Fibroblast of pulmonary artery (primary cell): ENCODE measurements at regions not wholly inside any gene's neighbourhood (a gene's known extent, or its start where the extent isn't known, plus 50 kb on each side); places are given as distances from the start of the nearest gene placed in this dataset.

Experiments used
- DNase-seq: peaks from one replicate; pipeline ENCODE4 v3.0.0-alpha.2; 2010; ENCODE audit warnings: low read depth
- H3K4me3 ChIP-seq: replicated peaks from 2 replicates; pipeline ENCODE4 v1.5.1; 2011; ENCODE audit warnings: low read depth, mild to moderate bottlenecking, control low read depth, low read length, moderate library complexity
- CTCF ChIP-seq: IDR thresholded peaks from 2 replicates; pipeline ENCODE4 v1.5.1; 2011; ENCODE audit warnings: mild to moderate bottlenecking, control low read depth, low read length, inconsistent platforms; ENCODE audit errors: missing control alignments

GRCh38 chrX:25288676-25289075 lies 272.9 kb upstream of the ARX start:
- H3K4me3 ChIP-seq: no peak overlapping the region
- no peak for TF ChIP-seq CTCF
- no peak for DNase-seq

GRCh38 chrX:25287521-25287920 lies 271.8 kb upstream of the ARX start:
- no peak for TF ChIP-seq CTCF
- no peak for DNase-seq
- H3K4me3 ChIP-seq: no peak overlapping the region

GRCh38 chrX:25285598-25285997 lies 269.8 kb upstream of the ARX start:
- TF ChIP-seq CTCF: no peak
- no peak overlapping the region for H3K4me3 ChIP-seq
- DNase-seq: no peak

GRCh38 chrX:25279510-25279909 lies 263.7 kb upstream of the ARX start:
- no peak for DNase-seq
- TF ChIP-seq CTCF: no peak
- H3K4me3 ChIP-seq: no peak overlapping the region

- H3K4me3 ChIP-seq: no peak overlapping the region
- TF ChIP-seq CTCF: no peak
- DNase-seq: no peak
Measured at GRCh38 chrX:25278341-25278740, 262.6 kb upstream of the ARX start.

- TF ChIP-seq CTCF: no peak
- H3K4me3 ChIP-seq: no peak overlapping the region
- no peak for DNase-seq
Measured at GRCh38 chrX:25277574-25277973, 261.8 kb upstream of the ARX start.

- no peak for DNase-seq
- no peak for TF ChIP-seq CTCF
- H3K4me3 ChIP-seq: no peak overlapping the region
Measured at GRCh38 chrX:25275159-25275558, 259.4 kb upstream of the ARX start.
